Small intestine (tissue), 7 donors: ENCODE measurements at regions not wholly inside any gene's neighbourhood (a gene's known extent, or its start where the extent isn't known, plus 50 kb on each side); places are given as distances from the start of the nearest gene placed in this dataset.
A peak's percentile ranks its signal among the peaks of the same experiment; 100 is the strongest.

ENCODE experiments used
- DNase-seq, 2 donors: peaks; one replicate each; pipeline versions ENCODE4 v3.0.0 to v3.0.0-alpha.2; 2013
- FAIRE-seq: peaks from 2 replicates; lab custom pipeline; 2012; peaks lifted over from hg19 to GRCh38; lab: Jason Lieb, UNC
- H3K27ac ChIP-seq, 3 donors: one replicate each; pipeline ENCODE4 v1.5.1; 2013; ENCODE audit warnings: low read length in 2 of 3, mild to moderate bottlenecking in 2 of 3, control low read depth in 1 of 3, inconsistent platforms in 1 of 3, low read depth in 1 of 3, moderate library complexity in 1 of 3
- H3K27me3 ChIP-seq, 3 donors: one replicate each; pipeline ENCODE4 v1.6.1; 2013; ENCODE audit warnings: low read length in 3 of 3, inconsistent platforms in 1 of 3; ENCODE audit not compliant: control insufficient read depth in 3 of 3, insufficient read depth in 3 of 3
- H3K36me3 ChIP-seq, 3 donors: one replicate each; pipeline ENCODE4 v1.6.1; 2013; ENCODE audit warnings: low read length in 3 of 3, inconsistent platforms in 1 of 3, low read depth in 1 of 3, mild to moderate bottlenecking in 1 of 3, moderate library complexity in 1 of 3; ENCODE audit not compliant: control insufficient read depth in 3 of 3, insufficient read depth in 2 of 3
- H3K4me1 ChIP-seq, 3 donors: one replicate each; pipeline ENCODE4 v1.6.1; 2013; ENCODE audit warnings: low read length in 2 of 3, inconsistent platforms in 1 of 3, low read depth in 1 of 3, mild to moderate bottlenecking in 1 of 3, moderate library complexity in 1 of 3; ENCODE audit not compliant: control insufficient read depth in 3 of 3, insufficient read depth in 2 of 3
- H3K4me3 ChIP-seq, 3 donors: one replicate each; pipeline ENCODE4 v1.5.1; 2013; ENCODE audit warnings: low read length in 3 of 3, control low read depth in 1 of 3, inconsistent platforms in 1 of 3, low read depth in 1 of 3, mild to moderate bottlenecking in 1 of 3, moderate library complexity in 1 of 3
- H3K9me3 ChIP-seq, 2 donors: one replicate each; pipeline ENCODE4 v1.6.1; 2013; ENCODE audit warnings: low read depth in 1 of 2, low read length in 1 of 2; ENCODE audit not compliant: control insufficient read depth in 2 of 2, insufficient read depth in 1 of 2
- WGBS, 3 donors: extraction: QIAGEN DNeasy Blood & Tissue Kit; methylation state at CpG; one replicate each; pipeline ENCODE4 v1.1.7; 2013; 5-methylcytosine and 5-hydroxymethylcytosine counted together
- donor health status: healthy with polysubstance abuse.
- donor health status: control.
- donor health status: control.
- donor health status: Bipolar disorder and iron deficiency.
- donor health status: healthy.

DNA sequence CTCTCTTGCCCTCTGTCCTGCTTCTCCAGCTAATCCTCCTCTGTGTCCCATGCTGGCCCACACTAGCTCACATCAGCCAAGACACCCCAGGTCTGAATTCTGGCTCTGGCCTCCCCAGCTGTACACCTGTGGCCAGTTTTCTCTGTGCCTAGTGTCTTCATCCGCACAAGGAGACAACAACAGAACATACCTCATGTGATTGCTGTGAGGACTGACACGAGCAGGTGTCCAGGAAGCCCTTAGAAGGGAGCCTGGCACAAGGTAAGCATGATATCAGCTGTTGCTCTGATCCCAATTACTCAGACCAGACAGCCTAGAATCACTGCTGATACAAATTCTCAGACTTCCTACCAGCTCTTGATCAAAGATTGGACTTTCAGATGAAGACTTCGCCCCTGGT is 71.2 kb upstream of the GJB5 start:
- DNase-seq, result no peak
- peak overlapping the region in 1 of 3 donors; percentile 73 for H3K27ac ChIP-seq

DNA sequence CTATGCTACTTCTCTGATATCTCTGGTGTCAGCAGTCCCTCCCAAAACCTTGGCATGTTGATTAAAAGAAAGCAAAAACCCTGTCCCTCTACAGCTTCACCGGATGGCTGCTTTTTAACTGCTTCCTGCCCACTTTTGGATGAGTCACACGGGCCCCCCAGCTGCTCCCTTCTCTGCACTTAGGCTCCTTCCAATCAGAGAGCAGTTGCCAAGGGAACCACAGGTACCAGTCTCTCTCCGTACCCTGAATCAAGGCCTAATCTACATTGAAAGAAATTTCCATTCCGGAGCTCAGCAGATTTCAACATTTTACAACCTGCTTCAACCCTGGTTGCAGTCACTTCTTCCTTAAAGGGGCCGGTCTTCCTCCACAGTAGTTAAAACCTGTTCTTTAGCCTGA is 70.6 kb upstream of the GJB5 start:
- Histone ChIP-seq H3K4me1 (peaks cover 0 to 44% (median 0%) of the 10 kb centered on the region in 3 donors), H3K9me3 (peaks cover 0 to 27% of the 10 kb centered on the region in 2 donors), H3K27me3 (no peaks in the 10 kb centered on the region), H3K27ac (peak overlapping the region in 1 of 3 donors; percentile 73), H3K36me3 (no peaks in the 10 kb centered on the region), H3K4me3 (no peak overlapping the region)
- 2 to 14% (median 6%) methylated on average over 5 of the region's 5 CpGs for WGBS, 3 donors
- FAIRE-seq (no peak), DNase-seq (peak in 1 of 2 donors; percentile 63)

More for the DNA sequence above, 71.2 kb upstream of the GJB5 start:
- Histone ChIP-seq H3K4me3 (no peak overlapping the region), H3K36me3 (no peaks in the 10 kb centered on the region), H3K27me3 (no peaks in the 10 kb centered on the region), H3K9me3 (peaks cover 0 to 27% of the 10 kb centered on the region in 2 donors), H3K4me1 (peaks cover 0 to 37% (median 0%) of the 10 kb centered on the region in 3 donors)
- FAIRE-seq, result no peak
- 32 to 58% (median 33%) methylated on average over 3 of the region's 3 CpGs for WGBS, 3 donors

DNA sequence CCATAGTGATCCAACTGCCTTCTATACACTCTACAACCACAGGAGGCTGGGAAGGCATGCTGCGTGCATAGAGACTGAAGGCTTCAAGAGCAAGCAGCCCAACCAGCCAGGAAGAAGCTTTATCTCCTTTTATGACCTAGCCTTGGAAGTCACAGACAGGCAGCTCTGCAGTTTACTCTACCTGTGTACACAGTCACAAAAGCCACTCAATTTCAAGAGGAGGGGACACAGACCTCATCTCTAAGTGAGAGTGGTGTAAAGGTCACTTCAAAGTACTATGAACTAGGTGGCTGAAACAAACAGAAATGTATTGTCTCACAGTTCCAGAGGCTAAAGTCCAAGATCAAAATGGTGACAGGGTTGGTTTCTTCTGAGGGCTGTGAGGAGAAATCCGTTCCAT is 69.6 kb upstream of the GJB5 start:
- Histone ChIP-seq H3K27me3 (no peaks in the 10 kb centered on the region), H3K36me3 (no peaks in the 10 kb centered on the region), H3K9me3 (peaks cover 0 to 20% of the 10 kb centered on the region in 2 donors), H3K27ac (peak overlapping the region in 1 of 3 donors; percentile 73), H3K4me3 (no peak overlapping the region), H3K4me1 (peaks cover 0 to 47% (median 0%) of the 10 kb centered on the region in 3 donors)
- FAIRE-seq, result no peak
- 12 to 54% (median 34%) methylated on average over 2 of the region's 2 CpGs for WGBS, 3 donors
- peak in 1 of 2 donors; percentile 66 for DNase-seq

- Histone ChIP-seq H3K36me3 (no peaks in the 10 kb centered on the region), H3K4me1 (peaks cover 0 to 49% (median 0%) of the 10 kb centered on the region in 3 donors), H3K9me3 (peaks cover 0 to 20% of the 10 kb centered on the region in 2 donors), H3K27ac (no peak overlapping the region), H3K4me3 (no peak overlapping the region), H3K27me3 (no peaks in the 10 kb centered on the region)
- DNase-seq (no peak), FAIRE-seq (no peak)
- 65 to 72% (median 70%) methylated on average over 2 of the region's 2 CpGs for WGBS, 3 donors
Measured at GRCh38 chr1:34686531-34686930, 68.3 kb upstream of the GJB5 start.

GRCh38 chr1:34688006-34688741 is 66.7 kb upstream of the GJB5 start:
- Histone ChIP-seq H3K27me3 (no peaks in the 10 kb centered on the region), H3K4me1 (peaks cover 0 to 36% (median 0%) of the 10 kb centered on the region in 3 donors), H3K36me3 (no peaks in the 10 kb centered on the region), H3K9me3 (peaks cover 0 to 20% of the 10 kb centered on the region in 2 donors), H3K27ac (peak overlapping the region in 1 of 3 donors; percentile 65), H3K4me3 (no peak overlapping the region)
- FAIRE-seq, result no peak
- peak in 1 of 2 donors; percentile 59 for DNase-seq
- 23 to 53% (median 33%) methylated on average over 7 of the region's 7 CpGs for WGBS, 3 donors

- Histone ChIP-seq H3K4me1 (peaks cover 0 to 19% (median 0%) of the 10 kb centered on the region in 3 donors), H3K27ac (no peak overlapping the region), H3K9me3 (peaks cover 0 to 17% of the 10 kb centered on the region in 2 donors), H3K36me3 (no peaks in the 10 kb centered on the region), H3K4me3 (no peak overlapping the region), H3K27me3 (peaks cover 0 to 3% (median 0%) of the 10 kb centered on the region in 3 donors)
- no peak for DNase-seq
- FAIRE-seq, result no peak
- WGBS, 3 donors, result 28 to 42% (median 28%) methylated on average over 4 of the region's 4 CpGs
Measured at GRCh38 chr1:34690269-34690668, 64.6 kb upstream of the GJB5 start.

GRCh38 chr1:34693081-34693480 is 61.8 kb upstream of the GJB5 start:
- WGBS, 3 donors, result 69 to 100% (median 90%) methylated on average over 2 of the region's 2 CpGs
- Histone ChIP-seq H3K36me3 (no peaks in the 10 kb centered on the region), H3K4me3 (no peak overlapping the region), H3K27me3 (peaks cover 0 to 3% (median 0%) of the 10 kb centered on the region in 3 donors), H3K27ac (no peak overlapping the region), H3K4me1 (peaks cover 0 to 20% (median 0%) of the 10 kb centered on the region in 3 donors), H3K9me3 (peaks cover 0 to 4% of the 10 kb centered on the region in 2 donors)
- DNase-seq, result no peak
- no peak for FAIRE-seq

GRCh38 chr1:34694383-34694782 is 60.5 kb upstream of the GJB5 start:
- Histone ChIP-seq H3K27ac (no peak overlapping the region), H3K27me3 (peaks cover 0 to 3% (median 0%) of the 10 kb centered on the region in 3 donors), H3K36me3 (no peaks in the 10 kb centered on the region), H3K9me3 (peaks cover 0 to 4% of the 10 kb centered on the region in 2 donors), H3K4me3 (no peak overlapping the region), H3K4me1 (peaks cover 0 to 13% (median 0%) of the 10 kb centered on the region in 3 donors)
- WGBS, 3 donors, result 70 to 88% (median 82%) methylated on average over 3 of the region's 3 CpGs
- FAIRE-seq, result no peak
- no peak for DNase-seq
